ENCODE measurements at regions not wholly inside any gene's neighbourhood (a gene's known extent, or its start where the extent isn't known, plus 50 kb on each side); places are given as distances from the start of the nearest gene placed in this dataset.

DNA sequence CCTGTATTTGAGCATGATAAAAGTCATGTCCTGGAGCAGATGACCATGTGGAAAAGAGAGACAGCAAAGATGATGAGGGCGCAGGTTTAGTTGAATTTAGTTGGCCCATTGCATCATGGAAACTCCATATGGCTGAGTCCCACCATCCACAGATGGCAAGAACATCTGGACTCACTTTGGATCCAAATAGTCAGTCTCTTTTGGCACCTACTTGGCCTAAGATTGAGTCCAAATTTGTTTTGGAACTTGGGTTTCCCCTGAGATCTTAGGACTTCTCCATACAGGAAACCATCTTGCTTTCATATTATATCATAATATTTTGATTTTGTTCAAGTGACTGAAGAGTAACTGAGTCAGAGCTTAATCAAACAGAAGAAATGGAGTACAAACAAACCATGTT, 217.5 kb downstream of the DRD1 start:
- Histone ChIP-seq H3K27me3 (peaks cover 3% of the 10 kb centered on the region), H3K4me3 (ENCODE audit: low read depth, low read length) (no peak overlapping the region), H3K4me1 (no peaks in the 10 kb centered on the region), H3K9me3 (no peaks in the 10 kb centered on the region), H3K36me3 (no peaks in the 10 kb centered on the region)
- TF ChIP-seq, protein P1, sequence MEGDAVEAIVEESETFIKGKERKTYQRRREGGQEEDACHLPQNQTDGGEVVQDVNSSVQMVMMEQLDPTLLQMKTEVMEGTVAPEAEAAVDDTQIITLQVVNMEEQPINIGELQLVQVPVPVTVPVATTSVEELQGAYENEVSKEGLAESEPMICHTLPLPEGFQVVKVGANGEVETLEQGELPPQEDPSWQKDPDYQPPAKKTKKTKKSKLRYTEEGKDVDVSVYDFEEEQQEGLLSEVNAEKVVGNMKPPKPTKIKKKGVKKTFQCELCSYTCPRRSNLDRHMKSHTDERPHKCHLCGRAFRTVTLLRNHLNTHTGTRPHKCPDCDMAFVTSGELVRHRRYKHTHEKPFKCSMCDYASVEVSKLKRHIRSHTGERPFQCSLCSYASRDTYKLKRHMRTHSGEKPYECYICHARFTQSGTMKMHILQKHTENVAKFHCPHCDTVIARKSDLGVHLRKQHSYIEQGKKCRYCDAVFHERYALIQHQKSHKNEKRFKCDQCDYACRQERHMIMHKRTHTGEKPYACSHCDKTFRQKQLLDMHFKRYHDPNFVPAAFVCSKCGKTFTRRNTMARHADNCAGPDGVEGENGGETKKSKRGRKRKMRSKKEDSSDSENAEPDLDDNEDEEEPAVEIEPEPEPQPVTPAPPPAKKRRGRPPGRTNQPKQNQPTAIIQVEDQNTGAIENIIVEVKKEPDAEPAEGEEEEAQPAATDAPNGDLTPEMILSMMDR (IDR thresholded peaks at IDR 0.05; ENCODE audit: low read depth, low read length): no peak
- no peak for DNase-seq

DNA sequence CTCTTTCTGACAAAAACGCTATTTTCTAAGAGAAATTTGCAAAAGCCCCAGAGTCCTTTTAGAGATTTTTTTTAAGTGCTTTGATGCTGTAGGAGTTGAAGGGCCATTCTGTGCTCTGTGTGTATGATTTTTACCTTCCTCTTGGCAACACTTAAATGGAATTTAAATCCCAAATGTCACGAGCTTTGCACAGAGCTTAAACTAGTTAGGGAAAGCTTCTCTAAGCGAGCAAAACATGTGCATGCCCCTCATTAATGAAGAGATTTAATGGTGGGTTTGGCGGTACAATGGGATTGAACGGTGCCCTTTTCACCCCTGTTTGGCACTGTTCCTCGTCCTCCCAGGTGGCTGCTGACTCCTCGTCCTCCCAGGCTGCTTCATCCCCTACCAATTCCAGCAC, 220.7 kb downstream of the DRD1 start:
- DNase-seq: no peak
- peaks cover 12% of the 10 kb centered on the region for H3K27me3 ChIP-seq
- no peaks in the 10 kb centered on the region for H3K36me3 ChIP-seq
- H3K4me3 ChIP-seq (ENCODE audit: low read depth, low read length): no peak overlapping the region
- H3K9me3 ChIP-seq: no peaks in the 10 kb centered on the region
- TF ChIP-seq, protein P1 (IDR thresholded peaks at IDR 0.05; ENCODE audit: low read depth, low read length): no peak
- no peaks in the 10 kb centered on the region for H3K4me1 ChIP-seq

GRCh38 chr5:175222621-175223020, 221.4 kb downstream of the DRD1 start:
- TF ChIP-seq, protein P1 (IDR thresholded peaks at IDR 0.05; ENCODE audit: low read depth, low read length): no peak
- H3K4me3 ChIP-seq (ENCODE audit: low read depth, low read length): no peak overlapping the region
- no peaks in the 10 kb centered on the region for H3K36me3 ChIP-seq
- peaks cover 14% of the 10 kb centered on the region for H3K27me3 ChIP-seq
- no peaks in the 10 kb centered on the region for H3K4me1 ChIP-seq
- no peaks in the 10 kb centered on the region for H3K9me3 ChIP-seq
- no peak for DNase-seq

DNA sequence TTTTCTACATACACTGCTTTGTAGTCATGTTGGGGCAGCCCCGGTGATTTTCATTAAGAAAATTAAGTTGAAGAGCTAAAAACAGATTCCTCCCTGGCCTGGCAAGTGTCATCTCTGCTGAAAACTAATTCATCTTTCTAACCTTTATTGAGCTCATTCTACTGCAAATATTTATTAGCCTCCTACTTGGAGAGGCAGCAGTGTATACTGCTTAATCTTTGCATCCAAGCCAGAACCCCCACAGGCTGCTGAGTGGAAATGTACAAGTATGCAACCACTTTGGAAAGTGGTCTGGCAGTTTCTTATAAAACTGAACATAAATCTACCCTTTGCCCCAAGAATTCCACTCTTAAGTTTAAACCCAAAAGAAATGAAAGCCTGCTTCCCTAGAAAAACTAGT, 223.4 kb downstream of the DRD1 start:
- Histone ChIP-seq H3K4me3 (ENCODE audit: low read depth, low read length) (no peak overlapping the region), H3K36me3 (no peaks in the 10 kb centered on the region), H3K9me3 (no peaks in the 10 kb centered on the region), H3K27me3 (peaks cover 14% of the 10 kb centered on the region), H3K4me1 (no peaks in the 10 kb centered on the region)
- no peak for DNase-seq
- TF ChIP-seq, protein P1 (IDR thresholded peaks at IDR 0.05; ENCODE audit: low read depth, low read length): no peak

- TF ChIP-seq, protein P1 (IDR thresholded peaks at IDR 0.05; ENCODE audit: low read depth, low read length): no peak
- no peaks in the 10 kb centered on the region for H3K9me3 ChIP-seq
- H3K27me3 ChIP-seq: peaks cover 14% of the 10 kb centered on the region
- H3K4me3 ChIP-seq (ENCODE audit: low read depth, low read length): no peak overlapping the region
- no peaks in the 10 kb centered on the region for H3K36me3 ChIP-seq
- no peaks in the 10 kb centered on the region for H3K4me1 ChIP-seq
- DNase-seq: no peak
Measured at GRCh38 chr5:175219366-175219765, 224.6 kb downstream of the DRD1 start.

- no peaks in the 10 kb centered on the region for H3K36me3 ChIP-seq
- no peaks in the 10 kb centered on the region for H3K9me3 ChIP-seq
- DNase-seq: no peak
- TF ChIP-seq, protein P1 (IDR thresholded peaks at IDR 0.05; ENCODE audit: low read depth, low read length): no peak
- no peak overlapping the region for H3K4me3 ChIP-seq (ENCODE audit: low read depth, low read length)
- H3K27me3 ChIP-seq: peaks cover 17% of the 10 kb centered on the region
- H3K4me1 ChIP-seq: no peaks in the 10 kb centered on the region
Measured at GRCh38 chr5:175216991-175217390, 227.0 kb downstream of the DRD1 start.
